Common myeloid progenitor, CD34-positive (primary cell): ENCODE measurements at regions not wholly inside any gene's neighbourhood (a gene's known extent, or its start where the extent isn't known, plus 50 kb on each side); places are given as distances from the start of the nearest gene placed in this dataset.

Experiments used
- CTCF ChIA-PET: fragments of 350-600 bp; sonication (Branson Sonifier 250); formaldehyde crosslinking; loops from one replicate; lab custom pipeline; 2021; ENCODE audit warnings: antibody characterized with exemption; lab: Charles Lee
- POLR2A ChIA-PET: fragments of 350-600 bp; sonication (Branson Sonifier 250); formaldehyde crosslinking; loops from one replicate; lab custom pipeline; 2021; ENCODE audit warnings: antibody characterized with exemption; lab: Charles Lee
- DNase-seq, 3 donors: peaks; one replicate each; pipeline versions ENCODE4 v3.0.0 to v3.0.0-alpha.2; 2013
- H3K27ac ChIP-seq, 2 experiments: 1 replicate in 1 of 2; 2 replicates in 1 of 2; pipeline ENCODE4 v1.7.0; 2013; ENCODE audit warnings: inconsistent platforms in 2 of 2, low read length in 2 of 2, mild to moderate bottlenecking in 2 of 2, low read depth in 1 of 2, moderate library complexity in 1 of 2; ENCODE audit not compliant: severe bottlenecking in 2 of 2, insufficient read depth in 1 of 2, poor library complexity in 1 of 2
- H3K27me3 ChIP-seq, 5 experiments: replicated peaks in 2 of 5; 1 replicate in 3 of 5; 2 replicates in 2 of 5; pipeline versions ENCODE4 v1.6.1 to v1.7.0; 2013; ENCODE audit warnings: low read length in 4 of 5, mild to moderate bottlenecking in 2 of 5, moderate library complexity in 2 of 5, inconsistent platforms in 1 of 5; ENCODE audit not compliant: insufficient read depth in 5 of 5, control insufficient read depth in 4 of 5
- H3K36me3 ChIP-seq, 4 experiments: 1 replicate in 2 of 4; 2 replicates in 2 of 4; pipeline versions ENCODE4 v1.6.1 to v1.7.0; 2013; ENCODE audit warnings: low read length in 3 of 4, control low read depth in 1 of 4, mild to moderate bottlenecking in 1 of 4; ENCODE audit not compliant: control insufficient read depth in 4 of 4, insufficient read depth in 4 of 4
- H3K4me1 ChIP-seq, 4 experiments: 1 replicate in 3 of 4; 2 replicates in 1 of 4; pipeline versions ENCODE4 v1.6.1 to v1.7.1; 2013; ENCODE audit warnings: low read length in 3 of 4, mild to moderate bottlenecking in 3 of 4, control low read depth in 1 of 4, inconsistent platforms in 1 of 4, moderate library complexity in 1 of 4; ENCODE audit not compliant: control insufficient read depth in 4 of 4, insufficient read depth in 4 of 4; ENCODE audit errors: control extremely low read depth in 1 of 4
- H3K4me3 ChIP-seq, 7 experiments: 1 replicate in 4 of 7; 2 replicates in 3 of 7; pipeline versions ENCODE4 v1.5.1 to v1.7.0; 2013; ENCODE audit warnings: mild to moderate bottlenecking in 7 of 7, low read length in 6 of 7, moderate library complexity in 6 of 7, inconsistent platforms in 2 of 7, low read depth in 2 of 7, control low read depth in 1 of 7; ENCODE audit not compliant: insufficient read depth in 4 of 7, control insufficient read depth in 1 of 7; ENCODE audit errors: extremely low read depth in 1 of 7
- H3K9me3 ChIP-seq, 5 experiments: 1 replicate in 4 of 5; 2 replicates in 1 of 5; pipeline versions ENCODE4 v1.6.1 to v1.7.1; 2013; ENCODE audit warnings: low read length in 4 of 5, mild to moderate bottlenecking in 2 of 5, inconsistent platforms in 1 of 5, low read depth in 1 of 5, moderate library complexity in 1 of 5; ENCODE audit not compliant: control insufficient read depth in 4 of 5, insufficient read depth in 2 of 5; ENCODE audit errors: control extremely low read depth in 1 of 5
- WGBS: methylation state at CpG from one replicate; pipeline ENCODE4 v1.1.5; 2013; ENCODE audit not compliant: insufficient coverage; 5-methylcytosine and 5-hydroxymethylcytosine counted together

GRCh38 chr2:137770166-137770565, 194.1 kb upstream of the HNMT start:
- WGBS: no CpG with 5 or more reads among the region's 1 CpG
- H3K27me3 ChIP-seq: no peaks in the 10 kb centered on the region
- H3K9me3 ChIP-seq: peaks cover 0 to 2% (median 0%) of the 10 kb centered on the region in 5 experiments
- H3K4me3 ChIP-seq: no peak overlapping the region
- H3K27ac ChIP-seq: no peak overlapping the region
- CTCF ChIA-PET: no interaction called here
- H3K4me1 ChIP-seq: no peaks in the 10 kb centered on the region
- POLR2A ChIA-PET: no interaction called here
- no peaks in the 10 kb centered on the region for H3K36me3 ChIP-seq
- no peak for DNase-seq

- no CpG with 5 or more reads among the region's 1 CpG for WGBS
- no peak overlapping the region for H3K4me3 ChIP-seq
- POLR2A ChIA-PET: no interaction called here
- CTCF ChIA-PET: no interaction called here
- H3K36me3 ChIP-seq: no peaks in the 10 kb centered on the region
- H3K4me1 ChIP-seq: no peaks in the 10 kb centered on the region
- H3K9me3 ChIP-seq: peaks cover 0 to 2% (median 0%) of the 10 kb centered on the region in 5 experiments
- DNase-seq: no peak
- no peak overlapping the region for H3K27ac ChIP-seq
- no peaks in the 10 kb centered on the region for H3K27me3 ChIP-seq
Observed at GRCh38 chr2:137771064-137771463, 193.2 kb upstream of the HNMT start.

GRCh38 chr2:137772451-137772850, 191.8 kb upstream of the HNMT start:
- POLR2A ChIA-PET: no interaction called here
- CTCF ChIA-PET: no interaction called here
- H3K9me3 ChIP-seq: peaks cover 0 to 2% (median 0%) of the 10 kb centered on the region in 5 experiments
- no peaks in the 10 kb centered on the region for H3K36me3 ChIP-seq
- WGBS: 92% methylated on average over 2 of the region's 3 CpGs
- H3K27ac ChIP-seq: no peak overlapping the region
- H3K27me3 ChIP-seq: no peaks in the 10 kb centered on the region
- no peak for DNase-seq
- no peak overlapping the region for H3K4me3 ChIP-seq
- no peaks in the 10 kb centered on the region for H3K4me1 ChIP-seq

GRCh38 chr2:137775529-137775928, 188.7 kb upstream of the HNMT start:
- DNase-seq: no peak
- H3K36me3 ChIP-seq: no peaks in the 10 kb centered on the region
- ChIA-PET CTCF (no interaction called here), POLR2A (no interaction called here)
- no peaks in the 10 kb centered on the region for H3K4me1 ChIP-seq
- H3K27ac ChIP-seq: no peak overlapping the region
- 30% methylated on average over 2 of the region's 3 CpGs for WGBS
- H3K4me3 ChIP-seq: no peak overlapping the region
- peaks cover 0 to 2% (median 0%) of the 10 kb centered on the region in 5 experiments for H3K9me3 ChIP-seq
- no peaks in the 10 kb centered on the region for H3K27me3 ChIP-seq

GRCh38 chr2:137776697-137777096, 187.6 kb upstream of the HNMT start:
- Histone ChIP-seq H3K27ac (no peak overlapping the region), H3K9me3 (peaks cover 0 to 2% (median 0%) of the 10 kb centered on the region in 5 experiments), H3K36me3 (no peaks in the 10 kb centered on the region), H3K4me3 (no peak overlapping the region), H3K27me3 (no peaks in the 10 kb centered on the region), H3K4me1 (no peaks in the 10 kb centered on the region)
- 51% methylated on average over 2 of the region's 3 CpGs for WGBS
- ChIA-PET POLR2A (no interaction called here), CTCF (interaction anchor here (0.7 kb wide), 1 partner anchor 42 kb away, joined by 3 read pairs; no protein-coding TSS in a partner anchor)
- no peak for DNase-seq

GRCh38 chr2:137797641-137798040, 166.6 kb upstream of the HNMT start:
- no peak overlapping the region for H3K27ac ChIP-seq
- H3K27me3 ChIP-seq: no peaks in the 10 kb centered on the region
- no peak for DNase-seq
- peaks cover 0 to 4% (median 2%) of the 10 kb centered on the region in 5 experiments for H3K9me3 ChIP-seq
- no peak overlapping the region for H3K4me3 ChIP-seq
- ChIA-PET POLR2A (no interaction called here), CTCF (no interaction called here)
- no peaks in the 10 kb centered on the region for H3K4me1 ChIP-seq
- H3K36me3 ChIP-seq: no peaks in the 10 kb centered on the region

GRCh38 chr2:137799600-137799999, 164.7 kb upstream of the HNMT start:
- no peaks in the 10 kb centered on the region for H3K36me3 ChIP-seq
- no peak overlapping the region for H3K4me3 ChIP-seq
- H3K4me1 ChIP-seq: no peaks in the 10 kb centered on the region
- no peak for DNase-seq
- no peaks in the 10 kb centered on the region for H3K27me3 ChIP-seq
- H3K9me3 ChIP-seq: peaks cover 0 to 4% (median 2%) of the 10 kb centered on the region in 5 experiments
- CTCF ChIA-PET: no interaction called here
- WGBS: 94% methylated on average over 4 of the region's 5 CpGs
- H3K27ac ChIP-seq: no peak overlapping the region
- POLR2A ChIA-PET: no interaction called here
